OCI-LY7 (cell line): ENCODE measurements at regions not wholly inside any gene's neighbourhood (a gene's known extent, or its start where the extent isn't known, plus 50 kb on each side); places are given as distances from the start of the nearest gene placed in this dataset.

Experiments used
- CTCF ChIP-seq: fragments of 200-600 bp; sonication (generic); conservative IDR thresholded peaks from 2 replicates; pipeline ENCODE4 v1.5.1; 2014; ENCODE audit warnings: mild to moderate bottlenecking, antibody characterized with exemption, low read length, moderate library complexity, mixed read lengths
- EZH2phosphoT487 ChIP-seq: fragments of 200-600 bp; sonication (generic); IDR thresholded peaks from 2 replicates; pipeline ENCODE4 v1.6.1; 2018; ENCODE audit warnings: low read depth, borderline replicate concordance, mild to moderate bottlenecking, mixed run types, antibody characterized with exemption, low read length, moderate library complexity, mixed read lengths

- TF ChIP-seq CTCF = 0 out of 2 replicates have a peak, but pooled peaks have one; percentile 21
- no peak for TF ChIP-seq EZH2phosphoT487
Measured at GRCh38 chr11:116375221-116375620, 397.6 kb downstream of the BUD13 start.
